ENCODE measurements at regions not wholly inside any gene's neighbourhood (a gene's known extent, or its start where the extent isn't known, plus 50 kb on each side); places are given as distances from the start of the nearest gene placed in this dataset.

DNA sequence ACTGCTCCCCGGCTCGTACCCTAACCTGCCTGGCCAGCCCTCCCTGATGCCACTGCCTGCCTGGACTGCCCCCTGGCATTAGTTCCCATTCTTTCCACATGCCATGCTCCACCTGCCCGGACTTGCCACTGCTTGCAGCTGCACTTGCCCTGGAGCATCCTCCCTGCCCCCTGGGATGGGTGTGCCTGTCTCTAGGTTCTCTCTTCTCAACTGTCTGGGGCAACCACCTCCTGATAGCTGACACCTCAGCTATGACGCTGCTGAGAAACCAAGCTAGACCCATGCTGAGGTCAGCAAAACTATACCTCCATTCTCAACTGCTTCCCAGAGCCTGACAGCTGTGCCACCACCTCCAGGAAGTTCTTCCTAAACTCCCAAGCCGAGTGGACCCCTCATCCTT lies 72.1 kb downstream of the PERP start:
- TF ChIP-seq CTCF (conservative IDR thresholded peaks at IDR 0.05; ENCODE audit: low read depth, low read length) (no peak), EZH2 (IDR thresholded peaks at IDR 0.05; ENCODE audit: low read length, unreplicated experiment) (no peak), EZH2phosphoT487 (IDR thresholded peaks at IDR 0.05; ENCODE audit: borderline replicate concordance, low read length) (no peak)
